ENCODE measurements at regions not wholly inside any gene's neighbourhood (a gene's known extent, or its start where the extent isn't known, plus 50 kb on each side); places are given as distances from the start of the nearest gene placed in this dataset.
"Not testable (repeated sequence)": the region's sequence is repeated elsewhere in the genome, so short reads cannot be mapped to it uniquely, and the experiment has no call there.

DNA sequence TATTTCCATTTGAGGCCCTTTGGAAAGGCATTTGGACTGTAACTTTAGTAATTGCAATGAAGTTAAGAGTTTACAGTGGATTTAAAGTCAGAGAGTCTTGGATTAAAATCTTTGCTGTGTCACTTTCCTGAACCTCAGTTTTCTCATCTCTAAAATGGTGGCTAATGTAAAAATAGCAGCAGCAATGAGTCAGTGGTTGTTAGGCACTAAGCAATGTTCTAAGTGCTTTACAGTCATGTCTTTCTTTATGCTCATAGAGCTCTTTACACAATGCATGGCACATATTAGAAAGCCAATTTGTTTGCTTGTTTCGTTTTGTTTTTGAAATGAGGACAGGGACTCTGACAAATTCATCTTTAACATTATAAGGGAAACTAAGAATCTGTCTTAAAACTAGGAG, 222.7 kb upstream of the DNAJC19 start:
- H3K36me3 Mint-ChIP-seq (ENCODE audit: low read depth) = no peaks in the 10 kb centered on the region
- DNase-seq = no peak
- no peak overlapping the region for H3K27ac Mint-ChIP-seq
- peaks cover 11% of the 10 kb centered on the region for H3K27me3 Mint-ChIP-seq
- no peaks in the 10 kb centered on the region for H3K4me1 Mint-ChIP-seq (ENCODE audit: low read depth)
- H3K4me3 Mint-ChIP-seq = no peak overlapping the region
- H3K9me3 Mint-ChIP-seq = no peaks in the 10 kb centered on the region

DNA sequence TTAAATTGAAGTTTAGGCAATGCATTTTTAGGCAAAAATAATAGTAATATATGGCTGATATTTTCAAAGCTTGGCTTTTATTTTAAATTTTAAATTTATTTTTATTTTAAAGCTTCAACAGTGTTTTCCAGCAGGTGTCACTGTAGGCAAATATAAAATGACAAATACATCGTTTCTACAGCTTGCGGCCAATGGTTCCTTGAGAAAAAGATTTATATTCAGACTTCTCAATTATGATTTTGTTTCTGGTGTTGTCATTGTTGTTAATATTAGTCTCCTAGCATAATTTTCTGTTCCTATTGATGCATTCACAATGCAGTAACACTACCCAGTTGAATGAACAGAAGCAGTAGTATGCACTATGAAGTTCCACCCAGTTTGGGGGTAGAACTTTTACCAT, 220.7 kb upstream of the DNAJC19 start:
- no peak for DNase-seq
- H3K4me3 Mint-ChIP-seq = no peak overlapping the region
- H3K4me1 Mint-ChIP-seq (ENCODE audit: low read depth) = no peaks in the 10 kb centered on the region
- H3K27ac Mint-ChIP-seq = no peak overlapping the region
- peaks cover 11% of the 10 kb centered on the region for H3K27me3 Mint-ChIP-seq
- no peaks in the 10 kb centered on the region for H3K9me3 Mint-ChIP-seq
- H3K36me3 Mint-ChIP-seq (ENCODE audit: low read depth) = no peaks in the 10 kb centered on the region

DNA sequence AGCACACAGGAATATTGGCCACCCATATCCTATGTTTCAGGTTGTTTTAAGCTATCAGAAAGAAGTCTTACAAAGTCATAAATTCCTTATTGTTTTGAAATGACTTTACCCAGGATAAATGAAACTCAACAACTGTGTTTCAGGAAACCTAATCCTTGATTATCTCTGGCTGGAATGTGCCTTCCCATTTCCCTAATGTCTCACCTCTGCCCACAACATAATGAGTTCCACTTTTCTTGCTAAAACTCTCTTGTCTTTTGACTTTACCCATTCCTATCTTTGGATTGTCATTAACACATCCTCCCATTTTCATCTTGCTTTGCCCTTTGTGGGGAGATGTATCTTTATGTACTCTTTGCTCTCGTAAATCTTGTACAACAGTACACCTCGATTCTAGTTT, 200.0 kb upstream of the DNAJC19 start:
- Mint-ChIP-seq H3K27ac (no peak overlapping the region), H3K27me3 (no peaks in the 10 kb centered on the region), H3K4me1 (ENCODE audit: low read depth) (no peaks in the 10 kb centered on the region), H3K36me3 (ENCODE audit: low read depth) (no peaks in the 10 kb centered on the region), H3K9me3 (no peaks in the 10 kb centered on the region), H3K4me3 (no peak overlapping the region)
- no peak for DNase-seq

DNA sequence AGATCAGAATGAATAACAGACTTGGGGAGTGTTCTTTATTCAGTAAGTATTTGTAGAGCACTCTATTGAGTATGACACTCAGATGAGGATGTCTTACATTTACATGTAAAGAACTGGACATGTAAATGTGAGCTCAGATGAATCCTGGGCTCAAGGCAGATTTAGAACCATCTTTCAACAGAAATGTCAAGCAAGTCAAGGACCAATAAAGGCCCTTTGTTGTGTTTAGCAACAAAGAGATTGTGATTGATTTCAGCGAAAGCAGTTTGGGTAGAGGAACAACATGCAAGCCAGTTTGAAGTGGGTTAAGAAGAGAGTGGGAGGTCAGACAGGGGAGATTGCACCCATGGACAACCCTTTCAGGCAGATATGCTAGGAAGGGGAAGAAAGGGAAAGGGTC, 194.2 kb upstream of the DNAJC19 start:
- Mint-ChIP-seq H3K36me3 (ENCODE audit: low read depth) (no peaks in the 10 kb centered on the region), H3K27ac (no peak overlapping the region), H3K9me3 (no peaks in the 10 kb centered on the region), H3K27me3 (no peaks in the 10 kb centered on the region), H3K4me3 (no peak overlapping the region), H3K4me1 (ENCODE audit: low read depth) (no peaks in the 10 kb centered on the region)
- DNase-seq = no peak

DNA sequence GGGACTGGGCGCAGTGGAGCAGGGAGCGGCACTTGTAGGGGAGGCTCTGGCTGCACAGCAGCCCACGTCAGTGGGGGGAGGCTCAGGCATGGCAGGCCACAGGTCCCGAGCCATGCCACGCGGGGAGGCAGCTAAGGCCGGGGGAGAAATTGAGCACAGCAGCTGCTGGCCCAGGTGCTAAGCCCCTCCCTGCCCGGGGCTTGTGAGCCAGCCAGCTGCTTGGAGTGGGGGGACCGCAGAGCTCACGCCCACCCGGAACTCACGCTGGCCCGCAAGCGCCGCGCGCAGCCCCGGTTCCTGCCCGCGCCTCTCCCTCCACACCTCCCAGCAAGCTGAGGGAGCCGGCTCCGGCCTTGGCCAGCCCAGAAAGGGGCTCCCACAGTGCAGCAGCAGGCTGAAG, 193.5 kb upstream of the DNAJC19 start:
- H3K36me3 Mint-ChIP-seq (ENCODE audit: low read depth); H3K4me3 Mint-ChIP-seq; H3K27ac Mint-ChIP-seq; DNase-seq; H3K9me3 Mint-ChIP-seq; H3K27me3 Mint-ChIP-seq; H3K4me1 Mint-ChIP-seq (ENCODE audit: low read depth): not testable (repeated sequence)

DNA sequence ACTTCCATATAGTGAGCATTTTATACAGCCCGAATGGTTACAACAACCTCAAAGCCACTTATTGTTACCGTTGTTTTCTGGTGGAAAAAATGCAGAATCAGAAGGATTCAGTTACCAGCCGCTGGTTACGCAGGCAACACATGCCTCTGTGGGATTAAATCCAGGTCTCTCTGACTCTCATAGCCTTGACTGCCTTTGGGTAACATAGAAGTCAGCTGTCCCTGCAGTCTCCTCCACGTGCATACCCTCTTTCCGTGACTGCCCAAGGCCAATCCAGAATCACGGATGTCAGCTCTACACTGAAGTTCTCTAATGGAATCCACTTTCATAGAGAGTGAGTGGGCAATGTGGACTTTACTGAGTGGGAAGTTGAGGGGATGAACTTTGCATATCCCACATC, 189.5 kb upstream of the DNAJC19 start:
- H3K27me3 Mint-ChIP-seq = no peaks in the 10 kb centered on the region
- no peaks in the 10 kb centered on the region for H3K36me3 Mint-ChIP-seq (ENCODE audit: low read depth)
- no peak overlapping the region for H3K27ac Mint-ChIP-seq
- no peaks in the 10 kb centered on the region for H3K9me3 Mint-ChIP-seq
- H3K4me1 Mint-ChIP-seq (ENCODE audit: low read depth) = no peaks in the 10 kb centered on the region
- DNase-seq = no peak
- H3K4me3 Mint-ChIP-seq = no peak overlapping the region

DNA sequence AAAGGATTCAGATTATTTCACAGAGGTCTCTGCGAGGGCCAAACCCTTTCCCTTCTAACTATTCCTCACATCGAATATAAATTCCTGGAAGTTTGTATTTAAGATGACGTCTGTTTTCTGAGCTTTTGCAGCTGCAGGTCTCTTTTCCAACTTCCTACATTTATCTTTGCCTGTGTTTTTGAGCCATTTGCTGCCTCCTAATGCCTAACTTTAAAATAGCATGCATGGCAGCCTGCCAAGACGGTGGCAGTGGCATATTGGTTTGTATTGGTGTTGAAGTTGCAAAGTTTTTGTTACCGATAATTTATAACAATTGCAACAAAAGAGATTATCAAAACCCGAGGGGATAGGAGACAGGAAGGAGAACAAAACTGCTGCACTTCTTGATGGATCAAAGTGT, 187.1 kb upstream of the DNAJC19 start:
- H3K27ac Mint-ChIP-seq = no peak overlapping the region
- peak; percentile 36 for DNase-seq
- H3K9me3 Mint-ChIP-seq = no peaks in the 10 kb centered on the region
- H3K36me3 Mint-ChIP-seq (ENCODE audit: low read depth) = no peaks in the 10 kb centered on the region
- no peaks in the 10 kb centered on the region for H3K27me3 Mint-ChIP-seq
- no peak overlapping the region for H3K4me3 Mint-ChIP-seq
- no peaks in the 10 kb centered on the region for H3K4me1 Mint-ChIP-seq (ENCODE audit: low read depth)

DNA sequence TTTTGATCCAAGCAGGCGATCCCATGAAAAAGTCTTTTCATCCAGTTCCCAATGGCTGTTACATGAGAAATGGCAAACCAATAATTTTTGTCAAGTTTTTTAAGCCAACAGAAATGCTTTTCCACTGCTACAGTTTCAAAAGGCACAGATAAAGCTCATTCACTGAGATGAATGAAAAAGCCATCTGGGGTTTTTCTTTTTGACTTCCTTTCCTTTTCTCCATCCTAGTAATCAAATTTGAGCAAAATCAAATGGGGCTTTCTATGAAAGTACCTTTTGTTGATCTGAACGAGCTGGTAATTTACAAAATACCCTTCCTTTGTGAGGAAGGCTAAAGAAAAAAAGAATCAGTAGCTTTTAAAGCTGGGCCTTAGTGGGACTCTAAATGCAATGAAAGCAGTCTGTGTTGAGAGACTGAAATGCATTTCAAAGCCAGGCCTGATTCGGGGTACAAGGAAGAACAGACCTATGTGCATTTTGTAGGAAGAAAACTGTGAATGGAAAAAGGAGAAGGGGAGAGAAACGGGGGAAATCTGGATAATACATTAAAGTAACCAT, 185.2 kb upstream of the DNAJC19 start:
- Mint-ChIP-seq H3K27ac (no peak overlapping the region), H3K4me1 (ENCODE audit: low read depth) (no peaks in the 10 kb centered on the region), H3K9me3 (no peaks in the 10 kb centered on the region)

DNA sequence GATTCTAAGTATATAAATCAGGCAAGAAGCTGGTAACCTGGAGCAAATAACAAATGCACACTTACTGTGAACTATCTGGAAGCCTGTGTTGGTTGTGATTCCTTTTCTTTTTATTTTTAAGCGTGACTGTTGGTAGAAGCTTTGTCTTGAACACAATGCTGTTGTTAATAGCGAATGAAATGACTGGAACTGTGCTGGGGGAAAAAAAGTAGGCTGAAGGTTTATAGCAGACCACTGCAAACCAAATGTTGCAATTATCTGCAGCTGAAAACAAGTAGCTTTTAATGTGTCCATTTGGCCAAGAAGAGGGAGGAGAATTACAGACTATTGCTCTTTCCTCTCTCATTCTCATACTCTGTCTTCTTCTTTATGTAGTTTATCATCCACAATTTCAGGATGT, 184.5 kb upstream of the DNAJC19 start:
- H3K4me3 Mint-ChIP-seq = no peak overlapping the region
- no peaks in the 10 kb centered on the region for H3K27me3 Mint-ChIP-seq
- H3K4me1 Mint-ChIP-seq (ENCODE audit: low read depth) = no peaks in the 10 kb centered on the region
- no peak overlapping the region for H3K27ac Mint-ChIP-seq
- no peaks in the 10 kb centered on the region for H3K36me3 Mint-ChIP-seq (ENCODE audit: low read depth)
- no peaks in the 10 kb centered on the region for H3K9me3 Mint-ChIP-seq
- no peak for DNase-seq

More for the DNA sequence above, 185.2 kb upstream of the DNAJC19 start:
- H3K27me3 Mint-ChIP-seq = no peaks in the 10 kb centered on the region
- DNase-seq = no peak
- no peak overlapping the region for H3K4me3 Mint-ChIP-seq
- no peaks in the 10 kb centered on the region for H3K36me3 Mint-ChIP-seq (ENCODE audit: low read depth)

DNA sequence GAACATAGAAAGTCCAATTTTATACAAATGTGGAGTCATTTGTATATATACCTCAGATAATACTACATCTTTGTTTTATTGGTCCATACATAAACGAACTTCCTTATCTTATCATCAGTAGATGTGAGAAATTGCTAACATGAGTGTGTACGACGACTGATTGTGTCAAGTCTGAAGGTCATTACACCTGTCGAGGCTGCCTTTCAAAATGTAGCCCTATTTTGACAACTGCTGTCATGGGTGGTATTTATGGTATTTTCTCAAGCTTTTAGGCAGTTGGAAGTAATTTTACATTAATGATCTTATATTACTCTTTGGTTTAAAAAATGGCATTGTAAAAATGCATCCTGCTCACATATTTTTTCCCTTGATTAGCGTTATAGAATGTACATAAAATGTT, 183.7 kb upstream of the DNAJC19 start:
- Mint-ChIP-seq H3K4me1 (ENCODE audit: low read depth) (no peaks in the 10 kb centered on the region), H3K4me3 (no peak overlapping the region), H3K27ac (no peak overlapping the region), H3K27me3 (no peaks in the 10 kb centered on the region), H3K36me3 (ENCODE audit: low read depth) (no peaks in the 10 kb centered on the region), H3K9me3 (no peaks in the 10 kb centered on the region)
- DNase-seq = no peak

DNA sequence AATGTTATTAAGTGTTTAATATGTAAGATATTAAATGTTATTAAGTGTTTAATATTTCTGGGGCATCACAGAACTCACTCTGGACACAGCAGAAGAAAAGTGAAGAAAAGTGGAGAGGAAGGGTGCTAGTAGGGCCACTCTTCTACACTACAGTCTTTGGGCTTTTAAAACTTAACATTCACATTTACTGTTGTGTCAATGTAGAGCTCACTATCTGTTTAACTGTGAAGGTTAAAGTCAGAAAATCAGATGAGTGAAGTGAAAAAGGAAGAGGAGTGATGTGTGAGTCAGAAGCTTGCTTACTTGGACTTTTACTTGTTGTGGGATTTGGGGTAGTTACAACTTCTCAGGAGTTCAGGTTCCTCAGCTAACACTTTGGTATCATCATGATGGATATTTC, 145.3 kb upstream of the DNAJC19 start:
- Mint-ChIP-seq H3K27me3 (no peaks in the 10 kb centered on the region), H3K4me1 (ENCODE audit: low read depth) (no peaks in the 10 kb centered on the region), H3K27ac (no peak overlapping the region), H3K36me3 (ENCODE audit: low read depth) (no peaks in the 10 kb centered on the region), H3K9me3 (no peaks in the 10 kb centered on the region), H3K4me3 (no peak overlapping the region)
- no peak for DNase-seq

DNA sequence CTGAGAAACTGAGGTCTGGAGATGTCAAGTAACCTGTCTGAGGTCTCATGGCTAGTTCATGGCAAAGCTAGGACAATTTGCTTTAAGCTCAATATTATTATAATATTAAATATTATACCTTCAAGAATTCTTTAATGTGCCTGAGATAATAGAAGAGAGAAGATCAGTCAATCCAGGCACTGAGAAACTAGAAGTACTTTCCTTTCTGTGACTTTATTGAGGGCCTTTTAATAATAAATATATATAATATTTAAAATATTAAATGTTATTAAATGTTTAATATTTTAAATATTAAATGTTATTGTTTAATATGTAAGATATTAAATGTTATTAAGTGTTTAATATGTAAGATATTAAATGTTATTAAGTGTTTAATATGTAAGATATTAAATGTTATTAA, 144.3 kb upstream of the DNAJC19 start:
- H3K9me3 Mint-ChIP-seq = no peaks in the 10 kb centered on the region
- no peak overlapping the region for H3K27ac Mint-ChIP-seq
- H3K4me3 Mint-ChIP-seq = no peak overlapping the region
- H3K4me1 Mint-ChIP-seq (ENCODE audit: low read depth) = no peaks in the 10 kb centered on the region
- no peak for DNase-seq
- H3K36me3 Mint-ChIP-seq (ENCODE audit: low read depth) = no peaks in the 10 kb centered on the region
- no peaks in the 10 kb centered on the region for H3K27me3 Mint-ChIP-seq

DNA sequence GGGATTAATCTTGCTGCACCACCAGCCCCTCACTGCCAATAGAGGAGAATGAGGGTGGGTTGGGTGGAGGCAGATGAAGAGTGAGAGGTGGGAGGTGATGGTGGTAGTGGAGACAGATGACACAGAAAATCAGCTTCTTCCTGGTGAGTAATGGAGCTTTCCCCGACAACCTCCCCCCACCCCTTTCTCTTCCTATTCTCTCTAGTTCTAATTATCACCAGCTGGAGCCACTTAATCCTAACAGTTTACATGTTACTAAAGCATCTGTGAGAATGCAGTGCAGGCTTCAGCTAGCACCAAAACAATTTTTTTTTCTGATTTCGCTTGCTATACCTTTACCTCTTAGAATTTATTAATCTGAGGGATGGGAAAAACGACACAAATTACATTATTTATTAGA, 116.1 kb upstream of the DNAJC19 start:
- no peak overlapping the region for H3K4me3 Mint-ChIP-seq
- H3K27ac Mint-ChIP-seq = no peak overlapping the region
- DNase-seq = no peak
- H3K4me1 Mint-ChIP-seq (ENCODE audit: low read depth) = no peaks in the 10 kb centered on the region
- no peaks in the 10 kb centered on the region for H3K27me3 Mint-ChIP-seq
- H3K36me3 Mint-ChIP-seq (ENCODE audit: low read depth) = peaks cover 2% of the 10 kb centered on the region
- peaks cover 8% of the 10 kb centered on the region for H3K9me3 Mint-ChIP-seq

DNA sequence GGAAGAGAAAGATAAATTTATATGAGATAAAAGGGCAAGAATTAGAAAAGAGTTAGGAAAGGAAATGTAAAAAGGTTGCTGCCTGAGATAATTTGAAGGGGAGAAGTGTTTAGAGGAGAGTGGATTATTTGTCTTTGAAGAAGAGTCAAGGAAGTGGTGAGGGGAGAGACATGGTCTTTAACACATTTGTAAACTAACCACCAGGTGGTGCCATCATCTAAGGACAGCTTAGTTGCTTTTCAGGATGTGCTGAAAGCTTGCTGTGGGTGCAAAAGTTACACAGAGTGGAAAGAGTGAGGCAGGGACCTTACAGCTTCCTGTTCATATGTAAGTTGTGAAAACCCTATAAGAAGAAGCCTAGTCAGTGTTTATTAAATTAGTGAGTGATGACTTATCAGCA, 114.1 kb upstream of the DNAJC19 start:
- Mint-ChIP-seq H3K9me3 (peaks cover 8% of the 10 kb centered on the region), H3K27me3 (no peaks in the 10 kb centered on the region), H3K36me3 (ENCODE audit: low read depth) (peaks cover 2% of the 10 kb centered on the region), H3K27ac (no peak overlapping the region), H3K4me3 (no peak overlapping the region), H3K4me1 (ENCODE audit: low read depth) (no peaks in the 10 kb centered on the region)
- no peak for DNase-seq

DNA sequence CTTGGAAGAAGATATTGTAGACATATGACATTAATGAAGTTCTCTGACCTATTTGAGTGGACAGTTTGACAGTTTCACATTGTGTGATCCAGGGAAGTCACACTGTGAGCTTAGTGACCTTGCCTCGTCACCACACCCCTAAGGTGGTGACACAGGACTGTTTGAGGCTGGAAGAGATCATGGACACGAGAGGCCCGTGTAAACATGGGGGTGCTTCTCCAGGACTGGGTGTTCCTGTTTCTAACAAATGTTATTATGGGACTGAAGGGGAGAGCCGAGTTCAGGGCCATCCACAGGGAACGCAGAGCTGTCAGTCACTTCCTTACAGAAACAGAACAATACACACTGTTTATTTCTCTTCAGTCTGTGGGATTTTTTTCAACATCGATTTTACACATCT, 96.5 kb upstream of the DNAJC19 start:
- no peak for DNase-seq
- Mint-ChIP-seq H3K4me3 (no peak overlapping the region), H3K9me3 (peaks cover 4% of the 10 kb centered on the region), H3K27ac (no peak overlapping the region), H3K27me3 (no peaks in the 10 kb centered on the region), H3K4me1 (ENCODE audit: low read depth) (no peaks in the 10 kb centered on the region), H3K36me3 (ENCODE audit: low read depth) (no peaks in the 10 kb centered on the region)

DNA sequence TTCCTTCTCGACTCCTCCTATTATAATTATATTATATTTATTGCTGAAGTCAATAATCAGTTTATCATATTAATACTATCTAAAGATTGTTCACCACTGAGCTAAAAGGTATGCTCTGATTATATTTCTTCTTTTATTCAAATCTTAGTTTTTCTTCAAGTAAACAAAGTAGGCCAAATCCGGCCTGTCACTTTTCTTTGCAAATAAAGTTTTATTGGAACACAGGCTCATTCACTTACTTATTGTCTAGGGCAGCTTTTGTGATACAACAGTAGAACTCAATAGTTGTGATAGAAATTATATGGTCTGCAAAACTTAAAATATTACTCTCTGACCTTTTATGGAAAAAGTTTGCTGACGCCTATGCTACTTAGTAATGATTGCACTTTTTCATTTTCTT, 92.4 kb upstream of the DNAJC19 start:
- H3K27me3 Mint-ChIP-seq = no peaks in the 10 kb centered on the region
- no peak overlapping the region for H3K4me3 Mint-ChIP-seq
- no peak for DNase-seq
- H3K27ac Mint-ChIP-seq = no peak overlapping the region
- H3K4me1 Mint-ChIP-seq (ENCODE audit: low read depth) = no peaks in the 10 kb centered on the region
- H3K36me3 Mint-ChIP-seq (ENCODE audit: low read depth) = no peaks in the 10 kb centered on the region
- no peaks in the 10 kb centered on the region for H3K9me3 Mint-ChIP-seq

All from activated T-cell treated with anti-CD3 and anti-CD28 coated beads, Interleukin-2, amount 50 U/mL, for 24 hours (primary cell).